GM06990 (cell line): ENCODE measurements at regions not wholly inside any gene's neighbourhood (a gene's known extent, or its start where the extent isn't known, plus 50 kb on each side); places are given as distances from the start of the nearest gene placed in this dataset.

Experiments
- DNase-seq: peaks from one replicate; pipeline ENCODE4 v3.0.0-alpha.2; 2011; ENCODE audit not compliant: insufficient read length; ENCODE audit errors: extremely low read depth
- H3K27me3 ChIP-seq: replicated peaks from 2 replicates; pipeline ENCODE4 v1.6.0; 2011; ENCODE audit warnings: low read length; ENCODE audit not compliant: control insufficient read depth, insufficient read depth
- H3K36me3 ChIP-seq: 2 replicates; pipeline ENCODE4 v1.5.1; 2011; ENCODE audit warnings: low read length; ENCODE audit not compliant: control insufficient read depth, insufficient read depth
- H3K4me3 ChIP-seq: replicated peaks from 2 replicates; pipeline ENCODE4 v1.5.1; 2011; ENCODE audit warnings: low read depth, mild to moderate bottlenecking, control low read depth, low read length
- CTCF ChIP-seq: IDR thresholded peaks from 2 replicates; pipeline ENCODE4 v1.5.1; 2011; ENCODE audit warnings: low read length, control low read depth, mild to moderate bottlenecking, inconsistent platforms; ENCODE audit not compliant: insufficient read depth, poor library complexity, severe bottlenecking

GRCh38 chr15:100722551-100723314 is 120.3 kb downstream of the ASB7 start:
- no peak for TF ChIP-seq CTCF
- no peaks in the 10 kb centered on the region; the same call in none of the 2 replicates for H3K27me3 ChIP-seq
- H3K36me3 ChIP-seq = no peaks in the 10 kb centered on the region
- no peak overlapping the region for H3K4me3 ChIP-seq
- DNase-seq = no peak

GRCh38 chr15:100723315-100723801 is 121.0 kb downstream of the ASB7 start:
- DNase-seq = no peak
- no peak overlapping the region for H3K4me3 ChIP-seq
- TF ChIP-seq CTCF = no peak

GRCh38 chr15:100725121-100726069 is 123.0 kb downstream of the ASB7 start:
- no peak for DNase-seq
- no peak for TF ChIP-seq CTCF

More at GRCh38 chr15:100723315-100723801, 121.0 kb downstream of the ASB7 start:
- no peaks in the 10 kb centered on the region; the same call in none of the 2 replicates for H3K27me3 ChIP-seq
- H3K36me3 ChIP-seq = no peaks in the 10 kb centered on the region

GRCh38 chr15:100726070-100726420 is 123.7 kb downstream of the ASB7 start:
- H3K36me3 ChIP-seq = no peaks in the 10 kb centered on the region
- peaks cover 2% of the 10 kb centered on the region for H3K27me3 ChIP-seq
- no peak overlapping the region for H3K4me3 ChIP-seq
- no peak for DNase-seq
- TF ChIP-seq CTCF = no peak

More at GRCh38 chr15:100725121-100726069, 123.0 kb downstream of the ASB7 start:
- H3K27me3 ChIP-seq = peaks cover 2% of the 10 kb centered on the region
- H3K4me3 ChIP-seq = no peak overlapping the region
- no peaks in the 10 kb centered on the region for H3K36me3 ChIP-seq

GRCh38 chr15:100726421-100727190 is 124.2 kb downstream of the ASB7 start:
- DNase-seq = no peak
- TF ChIP-seq CTCF = no peak

More at GRCh38 chr15:100726421-100727190, 124.2 kb downstream of the ASB7 start:
- Histone ChIP-seq H3K36me3 (no peaks in the 10 kb centered on the region), H3K27me3 (peaks cover 2% of the 10 kb centered on the region), H3K4me3 (no peak overlapping the region)
